H9 (cell line): ENCODE measurements at regions not wholly inside any gene's neighbourhood (a gene's known extent, or its start where the extent isn't known, plus 50 kb on each side); places are given as distances from the start of the nearest gene placed in this dataset.

Source experiments
- DNase-seq: peaks from one replicate; pipeline ENCODE4 v3.0.0-alpha.2; 2017
- H2AFZ ChIP-seq: one replicate; pipeline ENCODE4 v1.6.1; 2013; ENCODE audit warnings: mild to moderate bottlenecking, low read length, control low read depth, moderate library complexity
- H2AK5ac ChIP-seq: 2 replicates; pipeline ENCODE4 v1.6.1; 2013; ENCODE audit warnings: low read length, control low read depth, mixed read lengths; ENCODE audit not compliant: insufficient read length
- H2BK120ac ChIP-seq: one replicate; pipeline ENCODE4 v1.6.1; 2013; ENCODE audit warnings: low read depth, mild to moderate bottlenecking, low read length, control low read depth, inconsistent platforms; ENCODE audit not compliant: poor library complexity, severe bottlenecking
- H2BK12ac ChIP-seq: 2 replicates; pipeline ENCODE4 v1.6.1; 2013; ENCODE audit warnings: low read length, control low read depth, mixed read lengths, low read depth; ENCODE audit not compliant: insufficient read length
- H2BK15ac ChIP-seq: 2 replicates; pipeline ENCODE4 v1.6.1; 2013; ENCODE audit warnings: low read depth, low read length, control low read depth
- H2BK20ac ChIP-seq: one replicate; pipeline ENCODE4 v1.6.1; 2013; ENCODE audit warnings: low read depth, mild to moderate bottlenecking, low read length, control low read depth, inconsistent platforms; ENCODE audit not compliant: poor library complexity, severe bottlenecking
- H2BK5ac ChIP-seq: 2 replicates; pipeline ENCODE4 v1.6.1; 2013; ENCODE audit warnings: low read length, control low read depth, mixed read lengths; ENCODE audit not compliant: insufficient read length
- H3K14ac ChIP-seq: 2 replicates; pipeline ENCODE4 v1.6.1; 2013; ENCODE audit warnings: low read length, control low read depth; ENCODE audit not compliant: insufficient read depth
- H3K18ac ChIP-seq: 2 replicates; pipeline ENCODE4 v1.6.1; 2013; ENCODE audit warnings: low read depth, mild to moderate bottlenecking, mixed read lengths, low read length, control low read depth; ENCODE audit not compliant: insufficient read length
- H3K23ac ChIP-seq: 2 replicates; pipeline ENCODE4 v1.6.1; 2013; ENCODE audit warnings: low read length, control low read depth, mixed read lengths, low read depth; ENCODE audit not compliant: insufficient read length
- H3K23me2 ChIP-seq: 2 replicates; pipeline ENCODE4 v1.6.1; 2013; ENCODE audit warnings: low read depth, mild to moderate bottlenecking, mixed read lengths, low read length, control low read depth; ENCODE audit not compliant: insufficient read length, poor library complexity, severe bottlenecking
- H3K27ac ChIP-seq: 2 replicates; pipeline ENCODE4 v1.5.1; 2013; ENCODE audit warnings: low read length, control low read depth, mixed read lengths, low read depth; ENCODE audit not compliant: insufficient read length
- H3K27me3 ChIP-seq: 2 replicates; pipeline ENCODE4 v1.6.1; 2013; ENCODE audit warnings: low read length, control low read depth, inconsistent platforms; ENCODE audit not compliant: insufficient read depth
- H3K4ac ChIP-seq: 2 replicates; pipeline ENCODE4 v1.6.1; 2013; ENCODE audit warnings: low read depth, mild to moderate bottlenecking, control low read depth, inconsistent platforms, low read length, moderate library complexity
- H3K4me1 ChIP-seq: 2 replicates; pipeline ENCODE4 v1.6.1; 2013; ENCODE audit warnings: low read length, control low read depth, inconsistent platforms; ENCODE audit not compliant: insufficient read depth
- H3K4me2 ChIP-seq: 2 replicates; pipeline ENCODE4 v1.6.1; 2013; ENCODE audit warnings: low read length, control low read depth, mixed read lengths; ENCODE audit not compliant: insufficient read length, insufficient read depth
- H3K56ac ChIP-seq: 2 replicates; pipeline ENCODE4 v1.6.1; 2013; ENCODE audit warnings: low read depth, mild to moderate bottlenecking, mixed read lengths, low read length, control low read depth; ENCODE audit not compliant: insufficient read length
- H3K79me1 ChIP-seq: 2 replicates; pipeline ENCODE4 v1.6.1; 2013; ENCODE audit warnings: low read depth, mild to moderate bottlenecking, moderate library complexity, low read length, control low read depth, inconsistent platforms; ENCODE audit not compliant: insufficient read depth, poor library complexity, severe bottlenecking
- H3K79me2 ChIP-seq: 2 replicates; pipeline ENCODE4 v1.6.1; 2013; ENCODE audit warnings: low read length, control low read depth, inconsistent platforms; ENCODE audit not compliant: insufficient read depth
- H3K9ac ChIP-seq: 2 replicates; pipeline ENCODE4 v1.6.1; 2013; ENCODE audit warnings: low read length, control low read depth, mixed read lengths; ENCODE audit not compliant: insufficient read length; ENCODE audit errors: extremely low read depth
- H3K9me3 ChIP-seq: one replicate; pipeline ENCODE4 v1.6.1; 2013; ENCODE audit warnings: low read depth, low read length, inconsistent platforms; ENCODE audit not compliant: control insufficient read depth
- H3T11ph ChIP-seq: one replicate; pipeline ENCODE4 v1.6.1; 2013; ENCODE audit warnings: mild to moderate bottlenecking, low read length, control low read depth, inconsistent platforms
- H4K20me1 ChIP-seq: one replicate; pipeline ENCODE4 v1.6.1; 2013; ENCODE audit not compliant: control insufficient read depth, insufficient read length, insufficient read depth
- H4K5ac ChIP-seq: 2 replicates; pipeline ENCODE4 v1.6.1; 2013; ENCODE audit warnings: low read depth, mild to moderate bottlenecking, mixed read lengths, low read length, control low read depth; ENCODE audit not compliant: insufficient read length
- H4K8ac ChIP-seq: replicated peaks from 2 replicates; pipeline ENCODE4 v1.6.1; 2013; ENCODE audit warnings: low read length, control low read depth, mixed read lengths, low read depth; ENCODE audit not compliant: insufficient read length
- H4K91ac ChIP-seq: 2 replicates; pipeline ENCODE4 v1.6.1; 2013; ENCODE audit warnings: low read depth, mild to moderate bottlenecking, moderate library complexity, mixed read lengths, low read length, control low read depth; ENCODE audit not compliant: insufficient read length
- H3K27ac Mint-ChIP-seq, 3 experiments: 2 replicates in 2 of 3; 3 replicates in 1 of 3; pipeline ENCODE4 v1.8.0; 2020 to 2021; ENCODE audit warnings: mixed read lengths in 3 of 3, mild to moderate bottlenecking in 1 of 3, moderate library complexity in 1 of 3
- H3K27me3 Mint-ChIP-seq: 2 replicates; pipeline ENCODE4 v1.8.0; 2021; ENCODE audit warnings: low read depth, mild to moderate bottlenecking, moderate library complexity, mixed read lengths
- H3K36me3 Mint-ChIP-seq, 3 experiments: 2 replicates in 2 of 3; 3 replicates in 1 of 3; pipeline ENCODE4 v1.8.0; 2020 to 2021; ENCODE audit warnings: low read depth in 3 of 3, mixed read lengths in 3 of 3; ENCODE audit not compliant: insufficient read depth in 1 of 3
- H3K4me1 Mint-ChIP-seq, 2 experiments: 2 replicates each; pipeline ENCODE4 v1.8.0; 2020; ENCODE audit warnings: mixed read lengths in 2 of 2
- H3K4me3 Mint-ChIP-seq, 2 experiments: 2 replicates in 1 of 2; 3 replicates in 1 of 2; pipeline ENCODE4 v1.8.0; 2020 to 2021; ENCODE audit warnings: mild to moderate bottlenecking in 2 of 2, mixed read lengths in 2 of 2, moderate library complexity in 1 of 2
- H3K9me3 Mint-ChIP-seq, 2 experiments: 2 replicates in 1 of 2; 3 replicates in 1 of 2; pipeline ENCODE4 v1.8.0; 2020; ENCODE audit warnings: mild to moderate bottlenecking in 2 of 2, mixed read lengths in 2 of 2, moderate library complexity in 1 of 2
- TF ChIP-seq, protein P1 (sequence below): fragments of 200-600 bp; sonication (generic); conservative IDR thresholded peaks from 3 replicates; pipeline ENCODE4 v1.8.0; 2021; ENCODE audit warnings: antibody characterized with exemption, mild to moderate bottlenecking

DNA sequence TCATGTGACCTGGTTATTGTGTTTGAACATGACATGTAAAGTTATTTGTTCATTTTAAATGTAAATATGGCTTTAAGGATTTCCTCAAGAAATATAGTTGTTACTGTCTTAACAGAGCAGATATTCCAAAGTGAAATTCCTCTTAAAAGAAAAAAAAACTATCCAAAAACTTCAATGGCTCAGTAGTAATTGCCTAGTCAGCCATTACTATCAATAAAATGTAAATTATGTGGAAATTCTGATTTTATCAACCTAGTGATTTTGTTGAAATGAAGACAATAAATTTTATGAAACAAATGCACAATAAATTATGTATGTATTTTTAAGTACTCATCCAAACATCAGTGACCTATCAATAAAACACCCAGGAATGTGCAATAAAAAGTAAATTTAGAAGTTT lies 463.3 kb downstream of the TENT5A start:
- no peak overlapping the region for H2AK5ac ChIP-seq
- no peaks in the 10 kb centered on the region for H3K79me1 ChIP-seq
- 0 out of 4 replicates have a peak, but pooled peaks cover 0 to 2% of the 10 kb centered on the region in 2 experiments for H3K4me1 Mint-ChIP-seq
- no peak overlapping the region for H4K91ac ChIP-seq
- peaks cover 0 to 2% of the 10 kb centered on the region in 2 experiments; a peak in 3 of 5 replicates for H3K9me3 Mint-ChIP-seq
- no peak overlapping the region for H4K8ac ChIP-seq
- no peaks in the 10 kb centered on the region for H3K4me1 ChIP-seq
- TF ChIP-seq, protein P1, sequence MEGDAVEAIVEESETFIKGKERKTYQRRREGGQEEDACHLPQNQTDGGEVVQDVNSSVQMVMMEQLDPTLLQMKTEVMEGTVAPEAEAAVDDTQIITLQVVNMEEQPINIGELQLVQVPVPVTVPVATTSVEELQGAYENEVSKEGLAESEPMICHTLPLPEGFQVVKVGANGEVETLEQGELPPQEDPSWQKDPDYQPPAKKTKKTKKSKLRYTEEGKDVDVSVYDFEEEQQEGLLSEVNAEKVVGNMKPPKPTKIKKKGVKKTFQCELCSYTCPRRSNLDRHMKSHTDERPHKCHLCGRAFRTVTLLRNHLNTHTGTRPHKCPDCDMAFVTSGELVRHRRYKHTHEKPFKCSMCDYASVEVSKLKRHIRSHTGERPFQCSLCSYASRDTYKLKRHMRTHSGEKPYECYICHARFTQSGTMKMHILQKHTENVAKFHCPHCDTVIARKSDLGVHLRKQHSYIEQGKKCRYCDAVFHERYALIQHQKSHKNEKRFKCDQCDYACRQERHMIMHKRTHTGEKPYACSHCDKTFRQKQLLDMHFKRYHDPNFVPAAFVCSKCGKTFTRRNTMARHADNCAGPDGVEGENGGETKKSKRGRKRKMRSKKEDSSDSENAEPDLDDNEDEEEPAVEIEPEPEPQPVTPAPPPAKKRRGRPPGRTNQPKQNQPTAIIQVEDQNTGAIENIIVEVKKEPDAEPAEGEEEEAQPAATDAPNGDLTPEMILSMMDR: no peak
- no peaks in the 10 kb centered on the region for H3K27me3 ChIP-seq
- H2BK12ac ChIP-seq: no peak overlapping the region
- no peak overlapping the region for H3K4me3 Mint-ChIP-seq
- H3K9me3 ChIP-seq: no peaks in the 10 kb centered on the region
- no peak overlapping the region for H3K4ac ChIP-seq
- no peak overlapping the region for H3K18ac ChIP-seq
- H3T11ph ChIP-seq: no peak overlapping the region
- H3K23ac ChIP-seq: no peak overlapping the region
- peaks cover 0 to 1% (median 0%) of the 10 kb centered on the region in 3 experiments; a peak in 1 of 7 replicates for H3K36me3 Mint-ChIP-seq
- no peak overlapping the region for H3K4me2 ChIP-seq
- no peaks in the 10 kb centered on the region for H3K79me2 ChIP-seq
- no peak overlapping the region for H3K56ac ChIP-seq
- no peaks in the 10 kb centered on the region for H4K20me1 ChIP-seq
- H3K27ac ChIP-seq: no peak overlapping the region
- H2BK15ac ChIP-seq: no peak overlapping the region
- no peak overlapping the region for H4K5ac ChIP-seq
- DNase-seq: no peak
- H3K27me3 Mint-ChIP-seq: no peaks in the 10 kb centered on the region
- no peak overlapping the region for H3K14ac ChIP-seq
- no peak overlapping the region for H2BK20ac ChIP-seq
- H2BK5ac ChIP-seq: no peak overlapping the region
- H2AFZ ChIP-seq: no peak overlapping the region
- no peaks in the 10 kb centered on the region for H3K23me2 ChIP-seq
- H3K9ac ChIP-seq: no peak overlapping the region
- H3K27ac Mint-ChIP-seq: no peak overlapping the region
- H2BK120ac ChIP-seq: no peak overlapping the region
